ENCODE measurements at regions not wholly inside any gene's neighbourhood (a gene's known extent, or its start where the extent isn't known, plus 50 kb on each side); places are given as distances from the start of the nearest gene placed in this dataset.
"Not testable (repeated sequence)": the region's sequence is repeated elsewhere in the genome, so short reads cannot be mapped to it uniquely, and the experiment has no call there.

DNA sequence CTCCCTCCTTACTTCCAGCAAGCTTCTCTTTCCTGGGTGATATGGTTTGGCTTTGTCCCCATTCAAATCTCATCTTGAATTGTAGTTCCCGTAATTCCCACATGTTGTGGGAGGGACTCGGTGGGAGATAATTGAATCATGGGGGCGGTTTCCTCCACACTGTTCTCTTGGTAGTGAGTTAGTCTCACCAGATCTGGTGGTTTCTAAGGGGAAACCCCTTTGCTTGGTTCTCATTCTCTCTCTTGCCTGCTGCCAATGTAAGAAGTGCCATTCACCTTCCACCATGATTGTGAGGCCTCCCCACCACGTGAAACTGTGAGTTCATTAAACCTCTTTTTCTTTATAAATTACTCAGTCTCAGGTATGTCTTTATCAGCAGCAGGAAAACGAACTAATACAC lies 271.8 kb downstream of the C12orf75 start:
- not testable (repeated sequence) for H3K27ac ChIP-seq (ENCODE audit: low read length); H3K4me3 ChIP-seq (ENCODE audit: low read length); H3K9me3 ChIP-seq (ENCODE audit: insufficient read depth, low read depth, low read length); H3K4me1 ChIP-seq (ENCODE audit: insufficient read depth, low read length); H3K9ac ChIP-seq (ENCODE audit: low read depth, low read length); H3K27me3 ChIP-seq (ENCODE audit: insufficient read depth, low read length); H3K36me3 ChIP-seq (ENCODE audit: insufficient read depth, low read depth, low read length)

GRCh38 chr12:105604281-105604680 lies 273.8 kb downstream of the C12orf75 start:
- not testable (repeated sequence) for H3K9me3 ChIP-seq (ENCODE audit: insufficient read depth, low read depth, low read length); H3K4me1 ChIP-seq (ENCODE audit: insufficient read depth, low read length); H3K27ac ChIP-seq (ENCODE audit: low read length); H3K4me3 ChIP-seq (ENCODE audit: low read length); H3K27me3 ChIP-seq (ENCODE audit: insufficient read depth, low read length); H3K9ac ChIP-seq (ENCODE audit: low read depth, low read length); H3K36me3 ChIP-seq (ENCODE audit: insufficient read depth, low read depth, low read length)

DNA sequence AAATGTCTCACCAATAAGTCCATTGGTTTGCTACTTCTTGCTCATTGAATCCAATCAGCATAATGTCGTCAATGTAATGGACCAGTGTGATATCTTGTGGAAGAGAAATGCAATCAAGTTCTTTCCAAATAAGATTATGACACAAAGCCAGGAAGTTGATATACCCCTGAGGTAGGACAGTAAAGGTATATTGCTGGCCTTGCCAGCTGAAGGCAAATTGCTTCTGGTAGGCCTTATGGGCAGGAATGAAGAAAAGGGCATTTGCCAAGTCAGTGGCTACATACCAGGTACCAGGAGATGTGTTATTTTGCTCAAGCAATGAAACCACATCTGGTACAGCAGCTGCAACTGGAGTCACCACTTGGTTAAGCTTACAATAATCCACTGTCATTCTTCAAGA lies 276.1 kb downstream of the C12orf75 start:
- H3K27me3 ChIP-seq (ENCODE audit: insufficient read depth, low read length); H3K9ac ChIP-seq (ENCODE audit: low read depth, low read length); H3K36me3 ChIP-seq (ENCODE audit: insufficient read depth, low read depth, low read length); H3K4me1 ChIP-seq (ENCODE audit: insufficient read depth, low read length); H3K4me3 ChIP-seq (ENCODE audit: low read length); H3K27ac ChIP-seq (ENCODE audit: low read length); H3K9me3 ChIP-seq (ENCODE audit: insufficient read depth, low read depth, low read length): not testable (repeated sequence)

- H3K4me1 ChIP-seq (ENCODE audit: insufficient read depth, low read length); H3K9ac ChIP-seq (ENCODE audit: low read depth, low read length); H3K36me3 ChIP-seq (ENCODE audit: insufficient read depth, low read depth, low read length); H3K9me3 ChIP-seq (ENCODE audit: insufficient read depth, low read depth, low read length); H3K27ac ChIP-seq (ENCODE audit: low read length); H3K4me3 ChIP-seq (ENCODE audit: low read length); H3K27me3 ChIP-seq (ENCODE audit: insufficient read depth, low read length): not testable (repeated sequence)
These were observed 278.5 kb downstream of the C12orf75 start for GRCh38 chr12:105609001-105609400.

DNA sequence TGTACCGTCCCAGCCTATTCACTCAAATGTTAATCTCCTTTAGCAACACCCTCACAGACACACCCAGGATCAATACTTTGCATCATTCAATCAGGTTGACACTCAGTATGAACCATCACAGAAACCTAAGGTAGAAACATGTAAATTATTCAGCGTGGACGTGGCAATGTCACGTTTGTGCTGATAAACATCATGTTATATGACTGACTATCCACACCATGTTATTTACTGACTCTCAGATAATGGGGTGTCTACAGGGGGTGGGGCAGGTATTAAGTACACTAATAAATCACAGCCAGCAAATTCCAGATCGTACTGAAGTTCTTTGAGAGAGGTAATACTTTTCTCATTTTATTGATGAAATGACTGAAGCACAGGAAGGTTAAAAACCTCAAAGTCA lies 280.0 kb downstream of the C12orf75 start:
- no peak overlapping the region for H3K27ac ChIP-seq (ENCODE audit: low read length)
- no peaks in the 10 kb centered on the region for H3K4me1 ChIP-seq (ENCODE audit: insufficient read depth, low read length)
- H3K4me3 ChIP-seq (ENCODE audit: low read length) = no peak overlapping the region
- H3K27me3 ChIP-seq (ENCODE audit: insufficient read depth, low read length) = no peaks in the 10 kb centered on the region
- no peaks in the 10 kb centered on the region for H3K9me3 ChIP-seq (ENCODE audit: insufficient read depth, low read depth, low read length)
- no peak overlapping the region for H3K9ac ChIP-seq (ENCODE audit: low read depth, low read length)
- no peaks in the 10 kb centered on the region for H3K36me3 ChIP-seq (ENCODE audit: insufficient read depth, low read depth, low read length)

DNA sequence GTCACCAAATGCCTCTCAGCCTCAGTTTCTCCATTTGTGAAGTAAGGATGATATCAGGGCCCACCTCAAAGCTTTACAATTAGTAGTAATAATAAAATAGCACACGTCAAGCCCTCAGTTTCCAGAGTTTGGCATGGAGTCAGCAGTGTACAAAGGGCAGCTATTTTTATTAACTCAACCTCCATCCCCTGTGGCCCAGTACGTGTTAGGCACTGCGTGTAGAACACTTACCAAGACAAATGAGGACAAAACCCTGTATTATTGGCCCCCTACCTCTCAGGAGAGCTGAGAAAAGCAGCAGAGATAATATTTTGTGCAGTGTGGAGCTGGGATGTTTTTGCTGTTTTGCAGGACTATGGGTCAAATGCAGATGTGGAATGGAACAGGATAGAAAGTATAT lies 280.8 kb downstream of the C12orf75 start:
- Histone ChIP-seq H3K9me3 (ENCODE audit: insufficient read depth, low read depth, low read length) (no peaks in the 10 kb centered on the region), H3K27ac (ENCODE audit: low read length) (no peak overlapping the region), H3K36me3 (ENCODE audit: insufficient read depth, low read depth, low read length) (no peaks in the 10 kb centered on the region), H3K4me3 (ENCODE audit: low read length) (no peak overlapping the region), H3K4me1 (ENCODE audit: insufficient read depth, low read length) (peaks cover 5% of the 10 kb centered on the region; the same call in 1 of the 2 replicates), H3K9ac (ENCODE audit: low read depth, low read length) (no peak overlapping the region), H3K27me3 (ENCODE audit: insufficient read depth, low read length) (no peaks in the 10 kb centered on the region)

DNA sequence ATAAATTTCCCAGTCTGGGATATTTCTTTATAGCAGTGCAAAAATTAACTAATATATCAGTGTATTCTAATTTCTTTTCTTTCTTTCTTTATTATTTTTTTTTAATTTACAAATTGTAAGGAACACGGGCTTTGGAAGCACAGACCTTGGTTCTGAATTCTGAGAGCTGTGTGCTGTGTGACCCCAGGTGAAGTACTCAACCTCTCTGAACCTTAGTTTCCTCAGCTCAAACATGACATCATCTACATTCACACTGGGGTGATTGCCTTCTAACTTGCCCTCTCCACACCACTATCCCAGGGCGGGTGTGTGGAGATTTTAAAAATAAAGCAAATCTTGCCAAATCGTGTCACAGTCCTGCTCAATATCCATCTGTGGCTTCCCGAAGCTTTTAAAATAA lies 282.8 kb downstream of the C12orf75 start:
- no peaks in the 10 kb centered on the region for H3K9me3 ChIP-seq (ENCODE audit: insufficient read depth, low read depth, low read length)
- H3K4me3 ChIP-seq (ENCODE audit: low read length) = no peak overlapping the region
- no peaks in the 10 kb centered on the region for H3K36me3 ChIP-seq (ENCODE audit: insufficient read depth, low read depth, low read length)
- no peak overlapping the region for H3K9ac ChIP-seq (ENCODE audit: low read depth, low read length)
- peaks cover 5% of the 10 kb centered on the region; the same call in 1 of the 2 replicates for H3K4me1 ChIP-seq (ENCODE audit: insufficient read depth, low read length)
- H3K27me3 ChIP-seq (ENCODE audit: insufficient read depth, low read length) = no peaks in the 10 kb centered on the region
- H3K27ac ChIP-seq (ENCODE audit: low read length) = no peak overlapping the region

- no peak overlapping the region for H3K27ac ChIP-seq (ENCODE audit: low read length)
- H3K9me3 ChIP-seq (ENCODE audit: insufficient read depth, low read depth, low read length) = no peaks in the 10 kb centered on the region
- no peak overlapping the region for H3K4me3 ChIP-seq (ENCODE audit: low read length)
- no peaks in the 10 kb centered on the region for H3K36me3 ChIP-seq (ENCODE audit: insufficient read depth, low read depth, low read length)
- H3K4me1 ChIP-seq (ENCODE audit: insufficient read depth, low read length) = peaks cover 5% of the 10 kb centered on the region; the same call in 1 of the 2 replicates
- no peak overlapping the region for H3K9ac ChIP-seq (ENCODE audit: low read depth, low read length)
- no peaks in the 10 kb centered on the region for H3K27me3 ChIP-seq (ENCODE audit: insufficient read depth, low read length)
These were observed 283.4 kb downstream of the C12orf75 start for GRCh38 chr12:105613887-105614286.

DNA sequence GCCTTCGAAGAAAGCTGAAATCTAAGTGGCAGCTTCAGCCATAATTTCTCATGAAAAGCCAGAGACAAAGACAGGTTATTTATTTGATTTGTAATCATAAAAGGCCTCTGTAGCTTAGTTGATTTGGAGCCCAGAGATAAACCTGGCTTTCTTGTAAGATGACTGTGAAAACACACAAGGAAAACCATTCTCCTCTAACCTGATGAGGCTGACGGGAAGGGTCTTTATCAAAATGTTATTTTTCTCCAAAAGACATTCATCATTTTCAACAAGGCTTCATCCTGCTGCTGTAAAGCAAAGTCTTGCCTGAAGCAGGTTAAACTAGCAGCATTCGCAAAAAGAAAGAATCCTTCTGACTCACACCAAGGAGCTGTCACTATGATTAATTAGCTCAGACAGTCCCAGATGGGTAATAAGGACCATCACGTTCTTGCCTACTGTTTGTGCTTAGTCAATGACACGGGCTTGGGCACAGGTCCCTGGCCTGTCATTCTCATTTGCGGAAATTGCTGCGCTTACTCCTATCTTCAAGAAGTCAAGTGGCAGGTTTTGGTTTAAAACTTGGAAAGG lies 286.6 kb downstream of the C12orf75 start:
- H3K27me3 ChIP-seq (ENCODE audit: insufficient read depth, low read length) = no peaks in the 10 kb centered on the region
- H3K4me3 ChIP-seq (ENCODE audit: low read length) = no peak overlapping the region
- no peak overlapping the region for H3K27ac ChIP-seq (ENCODE audit: low read length)
- peaks cover 5% of the 10 kb centered on the region; the same call in 1 of the 2 replicates for H3K4me1 ChIP-seq (ENCODE audit: insufficient read depth, low read length)
- no peak overlapping the region for H3K9ac ChIP-seq (ENCODE audit: low read depth, low read length)
- no peaks in the 10 kb centered on the region for H3K9me3 ChIP-seq (ENCODE audit: insufficient read depth, low read depth, low read length)
- H3K36me3 ChIP-seq (ENCODE audit: insufficient read depth, low read depth, low read length) = no peaks in the 10 kb centered on the region

DNA sequence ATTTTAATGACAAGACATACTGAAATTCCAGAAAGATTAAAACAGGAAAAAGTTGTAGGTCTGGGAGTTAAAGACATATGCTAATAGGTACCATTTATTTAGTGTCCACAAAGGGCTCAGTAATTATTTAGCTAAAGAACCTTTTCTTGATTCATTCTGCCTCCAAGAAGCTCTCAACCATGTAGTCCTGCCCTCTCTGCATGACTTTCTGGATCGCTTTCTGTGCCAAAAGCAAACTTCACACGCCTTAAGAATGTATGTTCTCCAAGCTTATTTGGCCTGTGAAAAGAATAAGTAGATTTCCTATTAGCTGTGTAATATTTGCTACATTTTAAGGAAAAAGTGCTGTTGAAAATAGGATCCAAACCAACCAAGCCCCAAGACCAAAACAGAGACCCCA lies 291.7 kb downstream of the C12orf75 start:
- H3K27ac ChIP-seq (ENCODE audit: low read length) = no peak overlapping the region
- H3K27me3 ChIP-seq (ENCODE audit: insufficient read depth, low read length) = no peaks in the 10 kb centered on the region
- no peaks in the 10 kb centered on the region for H3K36me3 ChIP-seq (ENCODE audit: insufficient read depth, low read depth, low read length)
- no peak overlapping the region for H3K4me3 ChIP-seq (ENCODE audit: low read length)
- no peaks in the 10 kb centered on the region for H3K9me3 ChIP-seq (ENCODE audit: insufficient read depth, low read depth, low read length)
- H3K4me1 ChIP-seq (ENCODE audit: insufficient read depth, low read length) = no peaks in the 10 kb centered on the region
- H3K9ac ChIP-seq (ENCODE audit: low read depth, low read length) = no peak overlapping the region

- Histone ChIP-seq H3K36me3 (ENCODE audit: insufficient read depth, low read depth, low read length) (no peaks in the 10 kb centered on the region), H3K4me3 (ENCODE audit: low read length) (no peak overlapping the region), H3K27me3 (ENCODE audit: insufficient read depth, low read length) (no peaks in the 10 kb centered on the region), H3K4me1 (ENCODE audit: insufficient read depth, low read length) (no peaks in the 10 kb centered on the region; the same call in 1 of the 2 replicates), H3K27ac (ENCODE audit: low read length) (no peak overlapping the region), H3K9ac (ENCODE audit: low read depth, low read length) (no peak overlapping the region), H3K9me3 (ENCODE audit: insufficient read depth, low read depth, low read length) (no peaks in the 10 kb centered on the region)
These were observed 292.6 kb downstream of the C12orf75 start for GRCh38 chr12:105622846-105623736.

DNA sequence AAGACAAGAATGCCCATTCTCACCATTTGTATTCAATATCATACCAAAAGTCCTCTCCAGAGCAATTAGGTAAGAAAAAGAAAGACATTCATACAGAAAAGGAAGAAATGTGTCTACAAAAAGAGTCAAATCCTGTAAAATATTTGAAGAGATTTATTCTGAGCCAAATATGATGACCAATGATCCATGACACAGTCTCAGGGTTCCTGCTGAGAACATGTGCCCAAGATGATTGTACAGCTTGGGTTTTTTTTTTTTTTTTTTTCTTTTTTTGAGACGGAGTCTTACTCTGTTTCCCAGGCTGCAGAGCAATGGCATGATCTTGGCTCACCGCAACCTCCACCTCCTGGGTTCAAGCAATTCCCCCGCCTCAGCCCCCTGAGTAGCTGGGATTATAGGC lies 296.2 kb downstream of the C12orf75 start:
- no peak overlapping the region for H3K9ac ChIP-seq (ENCODE audit: low read depth, low read length)
- H3K9me3 ChIP-seq (ENCODE audit: insufficient read depth, low read depth, low read length) = no peaks in the 10 kb centered on the region
- H3K27me3 ChIP-seq (ENCODE audit: insufficient read depth, low read length) = no peaks in the 10 kb centered on the region
- H3K4me3 ChIP-seq (ENCODE audit: low read length) = no peak overlapping the region
- H3K36me3 ChIP-seq (ENCODE audit: insufficient read depth, low read depth, low read length) = no peaks in the 10 kb centered on the region
- H3K4me1 ChIP-seq (ENCODE audit: insufficient read depth, low read length) = no peaks in the 10 kb centered on the region; the same call in 1 of the 2 replicates
- no peak overlapping the region for H3K27ac ChIP-seq (ENCODE audit: low read length)
